Neural progenitor cell (in vitro differentiated cells): ENCODE measurements at regions not wholly inside any gene's neighbourhood (a gene's known extent, or its start where the extent isn't known, plus 50 kb on each side); places are given as distances from the start of the nearest gene placed in this dataset.

Experiments used
- EZH2 ChIP-seq: fragments of 200-600 bp; sonication (generic); IDR thresholded peaks from 2 replicates; pipeline ENCODE4 v1.6.1; 2017; ENCODE audit warnings: antibody characterized with exemption, mild to moderate bottlenecking, moderate library complexity
- EZH2phosphoT487 ChIP-seq: fragments of 200-600 bp; sonication (generic); IDR thresholded peaks from 2 replicates; pipeline ENCODE4 v1.6.1; 2017; ENCODE audit warnings: antibody characterized with exemption
- TF ChIP-seq, protein P1 (sequence below): fragments of 200-600 bp; sonication (generic); IDR thresholded peaks from 2 replicates; pipeline ENCODE4 v1.5.1; 2017; ENCODE audit warnings: antibody characterized with exemption, mild to moderate bottlenecking

DNA sequence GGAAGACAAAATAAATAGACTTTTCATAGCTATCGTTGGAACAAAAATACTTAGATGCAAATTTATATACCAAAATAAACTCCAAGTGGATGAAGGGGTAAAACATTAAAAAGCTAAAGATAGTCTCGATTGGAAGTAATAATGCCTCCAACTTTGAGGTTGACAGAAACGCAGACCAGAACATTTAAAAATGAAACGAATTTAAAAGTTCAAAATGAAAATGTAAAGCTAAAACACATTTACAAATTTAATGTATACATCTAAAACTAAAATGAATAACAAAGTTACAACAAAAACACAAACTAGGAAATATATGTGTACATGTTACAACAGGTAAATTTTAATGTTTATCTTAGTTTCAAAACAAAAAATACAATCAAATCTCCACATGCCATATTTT, 107.5 kb upstream of the AKR1E2 start:
- TF ChIP-seq, protein P1, sequence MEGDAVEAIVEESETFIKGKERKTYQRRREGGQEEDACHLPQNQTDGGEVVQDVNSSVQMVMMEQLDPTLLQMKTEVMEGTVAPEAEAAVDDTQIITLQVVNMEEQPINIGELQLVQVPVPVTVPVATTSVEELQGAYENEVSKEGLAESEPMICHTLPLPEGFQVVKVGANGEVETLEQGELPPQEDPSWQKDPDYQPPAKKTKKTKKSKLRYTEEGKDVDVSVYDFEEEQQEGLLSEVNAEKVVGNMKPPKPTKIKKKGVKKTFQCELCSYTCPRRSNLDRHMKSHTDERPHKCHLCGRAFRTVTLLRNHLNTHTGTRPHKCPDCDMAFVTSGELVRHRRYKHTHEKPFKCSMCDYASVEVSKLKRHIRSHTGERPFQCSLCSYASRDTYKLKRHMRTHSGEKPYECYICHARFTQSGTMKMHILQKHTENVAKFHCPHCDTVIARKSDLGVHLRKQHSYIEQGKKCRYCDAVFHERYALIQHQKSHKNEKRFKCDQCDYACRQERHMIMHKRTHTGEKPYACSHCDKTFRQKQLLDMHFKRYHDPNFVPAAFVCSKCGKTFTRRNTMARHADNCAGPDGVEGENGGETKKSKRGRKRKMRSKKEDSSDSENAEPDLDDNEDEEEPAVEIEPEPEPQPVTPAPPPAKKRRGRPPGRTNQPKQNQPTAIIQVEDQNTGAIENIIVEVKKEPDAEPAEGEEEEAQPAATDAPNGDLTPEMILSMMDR = no peak
- no peak for TF ChIP-seq EZH2
- no peak for TF ChIP-seq EZH2phosphoT487
